Hepatocyte (in vitro differentiated cells): ENCODE measurements at regions not wholly inside any gene's neighbourhood (a gene's known extent, or its start where the extent isn't known, plus 50 kb on each side); places are given as distances from the start of the nearest gene placed in this dataset.

Experiments
- CTCF ChIP-seq: fragments of 200-600 bp; sonication (generic); IDR thresholded peaks from 2 replicates; pipeline ENCODE4 v1.5.1; 2016; ENCODE audit warnings: antibody characterized with exemption, mild to moderate bottlenecking; ENCODE audit not compliant: poor library complexity
- EZH2 ChIP-seq: fragments of 200-600 bp; sonication (generic); IDR thresholded peaks from 2 replicates; pipeline ENCODE4 v1.6.1; 2016; ENCODE audit warnings: antibody characterized with exemption, mild to moderate bottlenecking, borderline replicate concordance
- EZH2phosphoT487 ChIP-seq: fragments of 200-600 bp; sonication (generic); IDR thresholded peaks from one replicate; pipeline ENCODE4 v1.6.1; 2018; ENCODE audit warnings: antibody characterized with exemption, mild to moderate bottlenecking, low read depth, moderate library complexity; ENCODE audit not compliant: unreplicated experiment, severe bottlenecking

GRCh38 chr1:88552226-88552625, 131.8 kb upstream of the PKN2 start:
- TF ChIP-seq CTCF, result peak; percentile 8
- no peak for TF ChIP-seq EZH2phosphoT487
- no peak for TF ChIP-seq EZH2
